Natural killer cell (primary cell): ENCODE measurements at regions not wholly inside any gene's neighbourhood (a gene's known extent, or its start where the extent isn't known, plus 50 kb on each side); places are given as distances from the start of the nearest gene placed in this dataset.
"Not testable (repeated sequence)": the region's sequence is repeated elsewhere in the genome, so short reads cannot be mapped to it uniquely, and the experiment has no call there.

Source experiments
- ATAC-seq, 3 donors: fragments of 150-1000 bp in 2 of 3; fragments of 200-7000 bp in 1 of 3; cut with Tn5 transposase; 1 replicate in 1 of 3; 2 replicates in 2 of 3; pipeline ENCODE4 v1.10.0; 2021; ENCODE audit warnings: mild to moderate bottlenecking in 2 of 3, moderate library complexity in 2 of 3
- DNase-seq, 2 donors: peaks; one replicate each; pipeline versions ENCODE4 v3.0.0 to v3.0.0-alpha.2; 2013 to 2021; ENCODE audit warnings: mixed read lengths in 1 of 2
- H3K27ac ChIP-seq: one replicate; pipeline ENCODE4 v1.5.1; 2013; ENCODE audit warnings: mild to moderate bottlenecking, low read length
- H3K27me3 ChIP-seq: one replicate; pipeline ENCODE4 v1.6.1; 2013; ENCODE audit warnings: low read length; ENCODE audit not compliant: control insufficient read depth, insufficient read depth
- H3K36me3 ChIP-seq: one replicate; pipeline ENCODE4 v1.6.1; 2013; ENCODE audit warnings: low read length; ENCODE audit not compliant: control insufficient read depth, insufficient read depth
- H3K4me1 ChIP-seq: one replicate; pipeline ENCODE4 v1.6.1; 2013; ENCODE audit warnings: low read length; ENCODE audit not compliant: control insufficient read depth, insufficient read depth
- H3K4me3 ChIP-seq: one replicate; pipeline ENCODE4 v1.5.1; 2013; ENCODE audit warnings: low read length
- H3K9me3 ChIP-seq: one replicate; pipeline ENCODE4 v1.6.1; 2013; ENCODE audit warnings: low read length; ENCODE audit not compliant: control insufficient read depth, insufficient read depth
- H3K27ac Mint-ChIP-seq, 2 donors: one replicate each; pipeline ENCODE4 v1.8.0; 2022; ENCODE audit warnings: mild to moderate bottlenecking in 2 of 2, mixed read lengths in 2 of 2, moderate library complexity in 1 of 2
- H3K27me3 Mint-ChIP-seq, 2 donors: one replicate each; pipeline ENCODE4 v1.8.0; 2022; ENCODE audit warnings: low read depth in 2 of 2, mixed read lengths in 2 of 2
- H3K36me3 Mint-ChIP-seq: one replicate; pipeline ENCODE4 v1.8.0; 2022; ENCODE audit warnings: mixed read lengths
- H3K4me1 Mint-ChIP-seq, 2 donors: one replicate each; pipeline ENCODE4 v1.8.0; 2022; ENCODE audit warnings: mixed read lengths in 2 of 2
- H3K4me3 Mint-ChIP-seq: one replicate; pipeline ENCODE4 v1.8.0; 2022; ENCODE audit warnings: mild to moderate bottlenecking, moderate library complexity, mixed read lengths
- H3K9me3 Mint-ChIP-seq, 2 donors: one replicate each; pipeline ENCODE4 v1.8.0; 2022; ENCODE audit warnings: mixed read lengths in 2 of 2
- CTCF ChIP-seq: fragments of 200-600 bp; IDR thresholded peaks from one replicate; pipeline ENCODE4 v1.8.0; 2022; ENCODE audit warnings: antibody characterized with exemption
- WGBS: methylation state at CpG from one replicate; pipeline ENCODE4 v1.1.7; 2013; ENCODE audit warnings: missing lambda C conversion rate; ENCODE audit not compliant: insufficient coverage; 5-methylcytosine and 5-hydroxymethylcytosine counted together
- intact Hi-C: fragments of 100-400 bp; cut with micrococcal nuclease; formaldehyde crosslinking; loops from one replicate; pipeline ENCODE4 v1.14.2; 2022

DNA sequence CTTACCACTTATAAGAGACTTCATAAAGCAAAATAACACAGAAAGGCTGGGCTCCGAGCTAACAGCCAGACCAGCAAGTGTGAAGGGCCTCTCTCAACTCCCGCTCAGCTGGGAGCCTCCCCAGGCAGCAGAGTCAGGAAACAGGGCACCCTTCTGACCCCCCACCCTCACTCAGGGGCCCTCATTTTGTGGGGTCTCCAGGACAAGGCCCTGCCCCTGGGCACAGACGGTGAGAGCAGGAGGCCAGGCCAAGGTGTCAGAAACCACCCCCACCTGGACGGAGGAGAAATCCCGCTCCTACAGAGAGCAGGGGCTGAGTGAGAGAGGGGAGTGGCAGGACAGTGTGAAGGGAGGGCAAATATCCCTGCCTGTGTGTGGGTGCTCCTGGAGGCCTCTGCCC, 135.8 kb upstream of the FOXD4L5 start:
- H3K27ac Mint-ChIP-seq: no peak overlapping the region
- no peak overlapping the region for H3K4me3 Mint-ChIP-seq
- H3K9me3 ChIP-seq: peaks cover 10% of the 10 kb centered on the region
- H3K4me3 ChIP-seq: no peak overlapping the region
- intact Hi-C loops: no loop called here
- no peak for DNase-seq
- no peaks in the 10 kb centered on the region for H3K27me3 ChIP-seq
- H3K4me1 ChIP-seq: no peaks in the 10 kb centered on the region
- no peak for TF ChIP-seq CTCF
- H3K36me3 ChIP-seq: no peaks in the 10 kb centered on the region
- no peak for ATAC-seq
- H3K36me3 Mint-ChIP-seq: peaks cover 17% of the 10 kb centered on the region
- H3K9me3 Mint-ChIP-seq: peaks cover 24 to 32% of the 10 kb centered on the region in 2 donors
- WGBS: 95% methylated on average over 2 of the region's 5 CpGs
- H3K4me1 Mint-ChIP-seq: peaks cover 0 to 9% of the 10 kb centered on the region in 2 donors
- H3K27me3 Mint-ChIP-seq: no peaks in the 10 kb centered on the region
- no peak overlapping the region for H3K27ac ChIP-seq

DNA sequence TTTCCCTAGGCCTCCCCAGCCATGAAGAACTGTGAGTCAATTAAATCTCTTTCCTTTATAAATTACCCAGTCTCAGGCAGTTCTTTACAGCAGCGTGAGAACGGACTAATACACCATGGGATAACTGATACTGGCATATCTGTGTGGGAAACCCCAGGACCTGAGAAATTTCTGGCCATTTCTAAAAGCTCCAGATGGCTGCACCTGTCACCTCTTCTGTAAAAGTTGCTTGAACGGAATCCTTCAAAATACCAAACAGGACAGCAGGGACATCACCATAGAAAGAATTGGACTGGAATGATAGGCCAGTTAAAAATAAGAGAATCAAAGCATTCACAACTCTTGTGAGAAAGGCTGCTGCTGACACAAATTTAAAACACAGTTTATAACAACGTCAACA, 134.0 kb upstream of the FOXD4L5 start:
- H3K27ac ChIP-seq, intact Hi-C loops, H3K9me3 ChIP-seq, H3K36me3 ChIP-seq, H3K27me3 Mint-ChIP-seq, H3K27ac Mint-ChIP-seq, H3K4me1 ChIP-seq, H3K4me3 Mint-ChIP-seq, H3K4me3 ChIP-seq, DNase-seq, H3K27me3 ChIP-seq, H3K4me1 Mint-ChIP-seq, ATAC-seq: not testable (repeated sequence)
- Mint-ChIP-seq H3K36me3 (peaks cover 24% of the 10 kb centered on the region), H3K9me3 (peaks cover 17 to 29% of the 10 kb centered on the region in 2 donors)
- WGBS: 79% methylated on average over 4 of the region's 4 CpGs

- H3K4me1 ChIP-seq, H3K4me3 ChIP-seq, DNase-seq, H3K27me3 Mint-ChIP-seq, intact Hi-C loops, H3K27me3 ChIP-seq, H3K27ac Mint-ChIP-seq, H3K4me1 Mint-ChIP-seq, H3K36me3 ChIP-seq, ATAC-seq, H3K27ac ChIP-seq, H3K4me3 Mint-ChIP-seq: not testable (repeated sequence)
- Mint-ChIP-seq H3K9me3 (peaks cover 14 to 26% of the 10 kb centered on the region in 2 donors), H3K36me3 (peaks cover 24% of the 10 kb centered on the region)
- H3K9me3 ChIP-seq: peaks cover 16% of the 10 kb centered on the region
- WGBS: 77% methylated on average over 7 of the region's 7 CpGs
Observed at GRCh38 chr9:65416948-65417347, 131.9 kb upstream of the FOXD4L5 start.

DNA sequence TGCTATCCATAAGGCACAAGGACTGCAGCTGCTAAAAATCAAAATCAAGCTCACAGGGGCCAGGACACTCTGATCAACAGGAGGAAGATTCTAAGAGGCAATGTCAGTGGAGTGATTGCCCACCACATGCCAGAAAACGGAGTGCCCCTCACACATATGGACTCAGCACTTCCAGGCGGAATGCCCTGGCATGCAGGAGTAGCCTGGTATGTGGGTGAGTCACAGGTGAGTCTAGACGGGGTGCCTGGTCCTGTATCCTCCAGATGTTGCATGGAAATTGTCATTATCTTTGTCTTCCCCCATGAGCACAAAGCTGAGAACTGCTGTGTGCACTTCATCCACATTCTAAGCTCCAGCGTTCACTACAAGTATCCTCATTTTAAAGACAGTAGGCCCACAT, 129.2 kb upstream of the FOXD4L5 start:
- H3K4me3 Mint-ChIP-seq, H3K4me3 ChIP-seq, H3K27me3 ChIP-seq, ATAC-seq, H3K36me3 ChIP-seq, H3K27ac ChIP-seq, H3K4me1 Mint-ChIP-seq, H3K4me1 ChIP-seq, H3K27me3 Mint-ChIP-seq, intact Hi-C loops, DNase-seq, H3K27ac Mint-ChIP-seq: not testable (repeated sequence)
- 46% methylated on average over 4 of the region's 4 CpGs for WGBS
- peaks cover 19% of the 10 kb centered on the region for H3K36me3 Mint-ChIP-seq
- H3K9me3 Mint-ChIP-seq: peaks cover 2 to 21% of the 10 kb centered on the region in 2 donors
- peaks cover 42% of the 10 kb centered on the region for H3K9me3 ChIP-seq

DNA sequence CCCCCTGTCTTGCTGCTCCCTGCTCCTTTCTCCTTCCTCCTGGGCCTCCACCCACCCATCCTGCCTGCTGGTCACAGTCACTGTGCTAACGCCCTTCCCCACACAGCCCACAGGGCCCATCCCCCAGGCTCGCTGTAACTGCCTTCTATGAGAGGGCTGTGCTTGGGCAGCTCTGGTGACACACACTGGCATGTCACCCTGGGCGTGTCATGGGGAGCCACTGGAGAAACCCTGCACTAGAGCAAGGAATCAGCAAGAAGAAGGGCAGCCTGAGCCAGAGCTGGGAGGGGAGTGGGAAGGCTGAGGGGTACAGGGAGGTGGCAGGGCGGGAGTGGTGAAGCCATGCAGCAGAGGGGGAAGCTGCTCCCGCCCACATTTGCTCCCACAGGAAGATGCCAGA, 128.4 kb upstream of the FOXD4L5 start:
- H3K4me1 Mint-ChIP-seq, intact Hi-C loops, H3K4me3 Mint-ChIP-seq, DNase-seq, H3K27me3 ChIP-seq, H3K4me1 ChIP-seq, H3K4me3 ChIP-seq, H3K36me3 ChIP-seq, ATAC-seq, H3K27ac Mint-ChIP-seq, H3K27me3 Mint-ChIP-seq, H3K27ac ChIP-seq: not testable (repeated sequence)
- Mint-ChIP-seq H3K9me3 (peaks cover 2 to 19% of the 10 kb centered on the region in 2 donors), H3K36me3 (peaks cover 12% of the 10 kb centered on the region)
- 66% methylated on average over 5 of the region's 5 CpGs for WGBS
- peaks cover 42% of the 10 kb centered on the region for H3K9me3 ChIP-seq
